GM12878 (cell line): ENCODE measurements at regions not wholly inside any gene's neighbourhood (a gene's known extent, or its start where the extent isn't known, plus 50 kb on each side); places are given as distances from the start of the nearest gene placed in this dataset.

Experiments
- ATAC-seq: fragments of 200-7000 bp; cut with Tn5 transposase; 3 replicates; pipeline ENCODE4 v1.9.1; 2020; ENCODE audit warnings: mild to moderate bottlenecking, moderate library complexity
- BruUV-seq: library from RNA; stranded (reverse); fragments of 400-500 nt; replicated peaks from 2 replicates; lab custom pipeline; 2021; lab: Mats Ljungman, UMichigan
- CTCF ChIA-PET: fragments of 300-600 bp; sonication (Branson Sonifier 250); formaldehyde crosslinking; extraction: SDS; loops from one replicate; lab custom pipeline; 2021; ENCODE audit warnings: inconsistent platforms; lab: Yijun Ruan, JAX
- POLR2A ChIA-PET: fragments of 350-600 bp; formaldehyde crosslinking; extraction: SDS; loops from one replicate; lab custom pipeline; 2021; ENCODE audit warnings: inconsistent platforms; lab: Charles Lee
- RAD21 ChIA-PET: fragments of 300-600 bp; sonication (Branson Sonifier 250); formaldehyde crosslinking; loops from one replicate; lab custom pipeline; 2023; ENCODE audit warnings: antibody characterized with exemption; ENCODE audit not compliant: unreplicated experiment; lab: Charles Lee
- SMC1A ChIA-PET: fragments of 300-600 bp; sonication (Branson Sonifier 250); formaldehyde crosslinking; loops from one replicate; lab custom pipeline; 2023; ENCODE audit not compliant: unreplicated experiment, uncharacterized antibody; lab: Charles Lee
- DNase-seq: peaks from one replicate; pipeline ENCODE4 v3.0.0-alpha.2; 2011; ENCODE audit warnings: low read depth, low spot score
- FAIRE-seq: peaks from 3 replicates; lab custom pipeline; 2011; peaks lifted over from hg19 to GRCh38; lab: Jason Lieb, UNC
- H2AFZ ChIP-seq: 2 replicates; pipeline ENCODE4 v1.6.0; 2011; ENCODE audit warnings: low read depth, low read length, control low read depth; ENCODE audit not compliant: control insufficient read depth
- H3K27ac ChIP-seq: 2 replicates; pipeline ENCODE4 v1.5.1; 2011; ENCODE audit warnings: control low read depth; ENCODE audit not compliant: control insufficient read depth, insufficient read depth
- H3K27me3 ChIP-seq, 2 experiments: replicated peaks in 1 of 2; 2 replicates each; pipeline versions ENCODE4 v1.6.0 to v1.6.1; 2011; ENCODE audit warnings: low read length in 1 of 2; ENCODE audit not compliant: control insufficient read depth in 2 of 2, insufficient read depth in 2 of 2
- H3K36me3 ChIP-seq, 2 experiments: 2 replicates each; pipeline ENCODE4 v1.5.1; 2011; ENCODE audit warnings: low read length in 1 of 2; ENCODE audit not compliant: control insufficient read depth in 2 of 2, insufficient read depth in 2 of 2
- H3K4me1 ChIP-seq: 2 replicates; pipeline ENCODE4 v1.6.1; 2011; ENCODE audit warnings: mild to moderate bottlenecking, low read length, moderate library complexity, mixed read lengths; ENCODE audit not compliant: control insufficient read depth, insufficient read depth
- H3K4me2 ChIP-seq: 2 replicates; pipeline ENCODE4 v1.6.0; 2011; ENCODE audit warnings: control low read depth; ENCODE audit not compliant: control insufficient read depth, insufficient read depth
- H3K4me3 ChIP-seq: fragments of 200-600 bp; sonication (generic); 2 replicates; pipeline ENCODE4 v1.5.1; 2016
- H3K79me2 ChIP-seq: 2 replicates; pipeline ENCODE4 v1.6.0; 2011; ENCODE audit warnings: low read length; ENCODE audit not compliant: control insufficient read depth, insufficient read depth
- H3K9ac ChIP-seq: 2 replicates; pipeline ENCODE4 v1.8.0; 2011; ENCODE audit warnings: low read length, control low read depth, mixed read lengths; ENCODE audit not compliant: control insufficient read depth, insufficient read depth
- H3K9me3 ChIP-seq: replicated peaks from 3 replicates; pipeline ENCODE4 v1.5.1; 2011; ENCODE audit warnings: mild to moderate bottlenecking, low read length; ENCODE audit not compliant: control insufficient read depth, insufficient read depth
- H4K20me1 ChIP-seq: 2 replicates; pipeline ENCODE4 v1.6.0; 2011; ENCODE audit not compliant: control insufficient read depth, insufficient read depth
- BCLAF1 ChIP-seq: fragments of 450-650 bp; IDR thresholded peaks from 2 replicates; pipeline ENCODE4 v1.6.1; 2017; ENCODE audit warnings: antibody characterized with exemption, mild to moderate bottlenecking, moderate library complexity
- BHLHE40 ChIP-seq, 2 experiments: fragments of 450-650 bp in 1 of 2; IDR thresholded peaks; 2 replicates each; pipeline ENCODE4 v1.6.1; 2011 to 2017; ENCODE audit warnings: low read depth in 2 of 2, borderline replicate concordance in 1 of 2, improper control_type of control experiment in 1 of 2, low read length in 1 of 2, mild to moderate bottlenecking in 1 of 2
- JUND ChIP-seq: IDR thresholded peaks from 2 replicates; pipeline ENCODE4 v1.6.1; 2012; ENCODE audit warnings: low read depth, mild to moderate bottlenecking, low read length, improper control_type of control experiment, moderate library complexity
- MAX ChIP-seq: IDR thresholded peaks from 2 replicates; pipeline ENCODE4 v1.6.1; 2012; ENCODE audit warnings: low read depth, low read length, improper control_type of control experiment
- MXI1 ChIP-seq: fragments of 150-350 bp; IDR thresholded peaks from 2 replicates; pipeline ENCODE4 v1.6.1; 2011; ENCODE audit warnings: low read depth, mild to moderate bottlenecking, inconsistent platforms, low read length, improper control_type of control experiment
- NFIC ChIP-seq: IDR thresholded peaks from 2 replicates; pipeline ENCODE4 v1.6.1; 2012; ENCODE audit warnings: low read depth, mild to moderate bottlenecking, inconsistent platforms, low read length, moderate library complexity
- NR2C1 ChIP-seq: fragments of 450-650 bp; IDR thresholded peaks from 2 replicates; pipeline ENCODE4 v1.6.1; 2017; ENCODE audit warnings: antibody characterized with exemption, mild to moderate bottlenecking, moderate library complexity
- NRF1 ChIP-seq: conservative IDR thresholded peaks from 2 replicates; pipeline ENCODE4 v1.6.1; 2011; ENCODE audit warnings: mild to moderate bottlenecking, low read depth, low read length, improper control_type of control experiment
- PBX3 ChIP-seq: IDR thresholded peaks from 2 replicates; pipeline ENCODE4 v1.6.1; 2011; ENCODE audit warnings: mild to moderate bottlenecking, low read depth, low read length, moderate library complexity; ENCODE audit not compliant: insufficient replicate concordance
- RAD51 ChIP-seq: fragments of 450-650 bp; IDR thresholded peaks from 2 replicates; pipeline ENCODE4 v1.6.1; 2016; ENCODE audit warnings: moderate library complexity, mild to moderate bottlenecking, inconsistent platforms
- SPI1 ChIP-seq: IDR thresholded peaks from 2 replicates; pipeline ENCODE4 v1.6.1; 2011; ENCODE audit warnings: low read depth, mild to moderate bottlenecking, low read length, moderate library complexity, borderline replicate concordance; ENCODE audit not compliant: insufficient read depth
- SREBF2 ChIP-seq: IDR thresholded peaks from 2 replicates; pipeline ENCODE4 v1.6.1; 2012; ENCODE audit warnings: mild to moderate bottlenecking, low read length
- ZBTB33 ChIP-seq: fragments of 450-650 bp; IDR thresholded peaks from 2 replicates; pipeline ENCODE4 v1.6.1; 2017; ENCODE audit warnings: mild to moderate bottlenecking
- WGBS: methylation state at CpG from one replicate; pipeline ENCODE4 v1.1.6; 2016; ENCODE audit warnings: low lambda C conversion rate; ENCODE audit not compliant: insufficient replicate concordance, insufficient coverage; ENCODE audit errors: missing lambda C conversion rate; 5-methylcytosine and 5-hydroxymethylcytosine counted together
- in situ Hi-C: fragments of 300-500 bp; cut with MboI; formaldehyde crosslinking; loops from 9 replicates; pipeline ENCODE4 v1.14.3; 2018; ENCODE audit warnings: mixed read lengths
- intact Hi-C: fragments of 100-400 bp; cut with micrococcal nuclease; formaldehyde crosslinking; loops from one replicate; pipeline ENCODE4 v1.14.2; 2022; ENCODE audit not compliant: unreplicated experiment

- Histone ChIP-seq H3K79me2 (no peaks in the 10 kb centered on the region), H3K4me3 (no peak overlapping the region), H3K4me2 (no peak overlapping the region), H3K9me3 (no peaks in the 10 kb centered on the region), H3K27me3 (no peaks in the 10 kb centered on the region), H4K20me1 (no peaks in the 10 kb centered on the region), H3K36me3 (no peaks in the 10 kb centered on the region), H3K4me1 (no peaks in the 10 kb centered on the region), H3K27ac (no peak overlapping the region), H2AFZ (no peak overlapping the region), H3K9ac (no peak overlapping the region)
- TF ChIP-seq SREBF2: no peak
- no peak for TF ChIP-seq BCLAF1
- TF ChIP-seq NR2C1: no peak
- no peak for TF ChIP-seq MXI1
- intact Hi-C loops: no loop called here
- in situ Hi-C loops: no loop called here
- POLR2A ChIA-PET: no interaction called here
- SMC1A ChIA-PET: no interaction called here
- BruUV-seq: no TSS peak
- RAD21 ChIA-PET: no interaction called here
- FAIRE-seq (no peak), ATAC-seq (no peak), DNase-seq (no peak)
- CTCF ChIA-PET: no interaction called here
Observed at GRCh38 chr2:22719396-22719795, 665.6 kb upstream of the KLHL29 start.

GRCh38 chr2:22729466-22729865, 655.5 kb upstream of the KLHL29 start:
- Histone ChIP-seq H3K9ac (no peak overlapping the region), H3K9me3 (no peaks in the 10 kb centered on the region), H2AFZ (no peak overlapping the region), H3K79me2 (no peaks in the 10 kb centered on the region), H3K4me1 (no peaks in the 10 kb centered on the region), H3K4me2 (no peak overlapping the region), H3K36me3 (no peaks in the 10 kb centered on the region), H4K20me1 (no peaks in the 10 kb centered on the region), H3K27ac (no peak overlapping the region), H3K4me3 (no peak overlapping the region), H3K27me3 (no peaks in the 10 kb centered on the region)
- ATAC-seq (no peak), FAIRE-seq (no peak), DNase-seq (no peak)
- SMC1A ChIA-PET: interaction anchor here (0.6 kb wide), 1 partner anchor 270 kb away, joined by 3 read pairs; no protein-coding TSS in a partner anchor
- 1% methylated on average over 5 of the region's 5 CpGs for WGBS
- RAD21 ChIA-PET: no interaction called here
- POLR2A ChIA-PET: no interaction called here
- intact Hi-C loops: no loop called here
- CTCF ChIA-PET: no interaction called here
- in situ Hi-C loops: no loop called here
- BruUV-seq: no TSS peak
- TF ChIP-seq NRF1 (no peak), NFIC (no peak), MAX (no peak), SPI1 (no peak), PBX3 (no peak), RAD51 (no peak), BHLHE40 (IDR thresholded peaks at IDR 0.05; ENCODE audit: borderline replicate concordance in 1 of 2, low read depth in 2 of 2, low read length in 1 of 2) (no peak), JUND (no peak), ZBTB33 (no peak)
